Neural cell (in vitro differentiated cells): ENCODE measurements at regions not wholly inside any gene's neighbourhood (a gene's known extent, or its start where the extent isn't known, plus 50 kb on each side); places are given as distances from the start of the nearest gene placed in this dataset.

Experiments
- H2AFZ ChIP-seq: fragments of 200-600, 300-800 bp; sonication (generic), shearing (Covaris generic); 2 replicates; pipeline ENCODE4 v1.6.0; 2014; ENCODE audit warnings: low read depth, mild to moderate bottlenecking, antibody characterized with exemption, low read length, moderate library complexity
- H3F3A ChIP-seq: fragments of 200-600 bp; shearing (Covaris generic); 2 replicates; pipeline ENCODE4 v1.6.1; 2016; ENCODE audit warnings: mild to moderate bottlenecking, moderate library complexity, mixed read lengths, antibody characterized with exemption, low read length; ENCODE audit not compliant: insufficient read depth, poor library complexity, severe bottlenecking
- H3K27ac ChIP-seq: fragments of 200-600, 300-800 bp; sonication (generic), shearing (Covaris generic); 2 replicates; pipeline ENCODE4 v1.5.1; 2014; ENCODE audit warnings: mild to moderate bottlenecking, low read length, moderate library complexity
- H3K27me3 ChIP-seq: fragments of 300-800, 200-600 bp; sonication (generic), shearing (Covaris generic); 2 replicates; pipeline ENCODE4 v1.6.0; 2014; ENCODE audit warnings: mild to moderate bottlenecking, low read depth, low read length, moderate library complexity; ENCODE audit not compliant: insufficient read depth
- H3K36me3 ChIP-seq: fragments of 300-800, 200-600 bp; sonication (generic), shearing (Covaris generic); 2 replicates; pipeline ENCODE4 v1.5.1; 2014; ENCODE audit warnings: mild to moderate bottlenecking, antibody characterized with exemption, low read length, moderate library complexity; ENCODE audit not compliant: insufficient read depth
- H3K4me2 ChIP-seq: fragments of 300-800, 200-600 bp; sonication (generic), shearing (Covaris generic); 2 replicates; pipeline ENCODE4 v1.6.0; 2014; ENCODE audit warnings: mild to moderate bottlenecking, low read length
- H3K4me3 ChIP-seq: fragments of 300-800, 200-600 bp; sonication (generic), shearing (Covaris generic); 2 replicates; pipeline ENCODE4 v1.5.1; 2014; ENCODE audit warnings: mild to moderate bottlenecking, low read length, moderate library complexity
- H3K79me2 ChIP-seq: fragments of 200-600 bp; shearing (Covaris generic); replicated peaks from 2 replicates; pipeline ENCODE4 v1.6.0; 2014; ENCODE audit warnings: mild to moderate bottlenecking, low read length, moderate library complexity; ENCODE audit not compliant: insufficient read depth
- H3K9ac ChIP-seq: fragments of 300-800, 200-600 bp; sonication (generic), shearing (Covaris generic); 2 replicates; pipeline ENCODE4 v1.6.1; 2016; ENCODE audit warnings: mild to moderate bottlenecking, low read length, mixed read lengths
- H3K9me2 ChIP-seq: fragments of 200-600 bp; shearing (Covaris generic); 2 replicates; pipeline ENCODE4 v1.6.1; 2016; ENCODE audit warnings: mild to moderate bottlenecking, low read length, mixed read lengths; ENCODE audit not compliant: insufficient read depth
- H3K9me3 ChIP-seq: fragments of 200-600, 300-800 bp; sonication (generic), shearing (Covaris generic); 2 replicates; pipeline ENCODE4 v1.6.1; 2016; ENCODE audit warnings: mild to moderate bottlenecking, mixed run types, low read length, moderate library complexity, mixed read lengths
- H4K20me1 ChIP-seq: fragments of 200-600 bp; shearing (Covaris generic); 2 replicates; pipeline ENCODE4 v1.6.1; 2016; ENCODE audit warnings: mild to moderate bottlenecking, mixed run types; ENCODE audit not compliant: insufficient read depth
- CTCF ChIP-seq: fragments of 450-650 bp; IDR thresholded peaks from 2 replicates; pipeline ENCODE4 v1.5.1; 2014; ENCODE audit warnings: antibody characterized with exemption, mild to moderate bottlenecking, moderate library complexity; ENCODE audit not compliant: poor library complexity, severe bottlenecking
- EP300 ChIP-seq: fragments of 450-650 bp; conservative IDR thresholded peaks from 2 replicates; pipeline ENCODE4 v1.6.1; 2014; ENCODE audit warnings: antibody characterized with exemption, mild to moderate bottlenecking, moderate library complexity; ENCODE audit not compliant: poor library complexity, severe bottlenecking
- EZH2 ChIP-seq: fragments of 200-600, 300-800 bp; shearing (Covaris generic), sonication (generic); IDR thresholded peaks from 2 replicates; pipeline ENCODE4 v1.6.1; 2014; ENCODE audit warnings: antibody characterized with exemption, low read length, borderline replicate concordance, mild to moderate bottlenecking; ENCODE audit not compliant: insufficient read depth, poor library complexity, severe bottlenecking
- MXI1 ChIP-seq: fragments of 450-650 bp; conservative IDR thresholded peaks from 2 replicates; pipeline ENCODE4 v1.6.1; 2014; ENCODE audit warnings: antibody characterized with exemption, mild to moderate bottlenecking; ENCODE audit not compliant: poor library complexity, severe bottlenecking
- POLR2AphosphoS5 ChIP-seq: IDR thresholded peaks from 2 replicates; pipeline ENCODE4 v1.6.1; 2012
- RAD21 ChIP-seq: fragments of 450-650 bp; conservative IDR thresholded peaks from 2 replicates; pipeline ENCODE4 v1.6.1; 2014; ENCODE audit warnings: antibody characterized with exemption, mild to moderate bottlenecking, moderate library complexity
- REST ChIP-seq: IDR thresholded peaks from 2 replicates; pipeline ENCODE4 v1.6.1; 2012; ENCODE audit warnings: borderline replicate concordance
- SMC3 ChIP-seq: fragments of 450-650 bp; conservative IDR thresholded peaks from 2 replicates; pipeline ENCODE4 v1.6.1; 2014; ENCODE audit warnings: antibody characterized with exemption, mild to moderate bottlenecking, moderate library complexity; ENCODE audit not compliant: poor library complexity
- TAF1 ChIP-seq: IDR thresholded peaks from 2 replicates; pipeline ENCODE4 v1.6.1; 2012; ENCODE audit warnings: low read depth

GRCh38 chrX:51026862-51027261 is 116.3 kb downstream of the BMP15 start:
- H3K4me2 ChIP-seq, result no peak overlapping the region
- no peaks in the 10 kb centered on the region for H3K9me2 ChIP-seq
- H3K4me3 ChIP-seq, result no peak overlapping the region
- H2AFZ ChIP-seq, result no peak overlapping the region
- TF ChIP-seq SMC3, result no peak
- TF ChIP-seq RAD21, result no peak
- TF ChIP-seq TAF1, result no peak
- no peak for TF ChIP-seq EP300
- TF ChIP-seq MXI1, result no peak
- TF ChIP-seq POLR2AphosphoS5, result no peak
- no peaks in the 10 kb centered on the region for H3K36me3 ChIP-seq
- no peaks in the 10 kb centered on the region for H4K20me1 ChIP-seq
- no peaks in the 10 kb centered on the region for H3F3A ChIP-seq
- H3K79me2 ChIP-seq, result no peaks in the 10 kb centered on the region
- no peaks in the 10 kb centered on the region for H3K27me3 ChIP-seq
- no peak overlapping the region for H3K27ac ChIP-seq
- no peak overlapping the region for H3K9ac ChIP-seq
- H3K9me3 ChIP-seq, result no peaks in the 10 kb centered on the region

GRCh38 chrX:51035746-51036145 is 125.2 kb downstream of the BMP15 start:
- no peaks in the 10 kb centered on the region for H3K27me3 ChIP-seq

More at GRCh38 chrX:51035746-51036145, 125.2 kb downstream of the BMP15 start:
- no peaks in the 10 kb centered on the region for H3K36me3 ChIP-seq
- TF ChIP-seq RAD21 (no peak), REST (no peak), CTCF (no peak), SMC3 (no peak), EZH2 (no peak), TAF1 (no peak), POLR2AphosphoS5 (no peak), MXI1 (no peak), EP300 (no peak)
- no peaks in the 10 kb centered on the region for H4K20me1 ChIP-seq
- H3K79me2 ChIP-seq, result no peaks in the 10 kb centered on the region
- no peak overlapping the region for H2AFZ ChIP-seq
- H3K9me3 ChIP-seq, result no peaks in the 10 kb centered on the region
- H3F3A ChIP-seq, result no peaks in the 10 kb centered on the region
- H3K4me3 ChIP-seq, result no peak overlapping the region
- H3K4me2 ChIP-seq, result no peak overlapping the region
- H3K9me2 ChIP-seq, result no peaks in the 10 kb centered on the region
- H3K9ac ChIP-seq, result no peak overlapping the region
- H3K27ac ChIP-seq, result no peak overlapping the region
